Calu3 (cell line): ENCODE measurements at regions not wholly inside any gene's neighbourhood (a gene's known extent, or its start where the extent isn't known, plus 50 kb on each side); places are given as distances from the start of the nearest gene placed in this dataset.

Experiments
- BruUV-seq: library from RNA; stranded (reverse); fragments of 400-500 nt; replicated peaks from 2 replicates; lab custom pipeline; 2021; lab: Mats Ljungman, UMichigan
- CTCF ChIA-PET: fragments of 300-600 bp; sonication (Branson Sonifier 250); formaldehyde crosslinking; loops from one replicate; lab custom pipeline; 2022; ENCODE audit warnings: antibody characterized with exemption; lab: Charles Lee
- DNase-seq: peaks from one replicate; pipeline ENCODE4 v3.0.0; 2022
- H3K27ac Mint-ChIP-seq: one replicate; pipeline ENCODE4 v1.8.0; 2022; ENCODE audit warnings: mixed read lengths; ENCODE audit not compliant: unreplicated experiment
- H3K27me3 Mint-ChIP-seq: one replicate; pipeline ENCODE4 v1.8.0; 2022; ENCODE audit warnings: mixed read lengths; ENCODE audit not compliant: unreplicated experiment
- H3K36me3 Mint-ChIP-seq: one replicate; pipeline ENCODE4 v1.8.0; 2022; ENCODE audit warnings: mild to moderate bottlenecking, moderate library complexity, mixed read lengths; ENCODE audit not compliant: insufficient read depth, unreplicated experiment
- H3K4me1 Mint-ChIP-seq: one replicate; pipeline ENCODE4 v1.8.0; 2022; ENCODE audit warnings: mild to moderate bottlenecking, low read depth, mixed read lengths; ENCODE audit not compliant: unreplicated experiment
- H3K4me3 Mint-ChIP-seq: one replicate; pipeline ENCODE4 v1.8.0; 2022; ENCODE audit warnings: mild to moderate bottlenecking, low read depth, moderate library complexity, mixed read lengths; ENCODE audit not compliant: unreplicated experiment
- H3K9me3 Mint-ChIP-seq: one replicate; pipeline ENCODE4 v1.8.0; 2022; ENCODE audit warnings: low read depth, mixed read lengths; ENCODE audit not compliant: unreplicated experiment
- CTCF ChIP-seq: fragments of 200-600 bp; IDR thresholded peaks from one replicate; pipeline ENCODE4 v1.8.0; 2022; ENCODE audit warnings: antibody characterized with exemption; ENCODE audit not compliant: unreplicated experiment
- intact Hi-C: fragments of 100-400 bp; cut with micrococcal nuclease; formaldehyde crosslinking; loops from one replicate; pipeline ENCODE4 v1.10.0; 2022; ENCODE audit not compliant: unreplicated experiment

- TF ChIP-seq CTCF = no peak
- peaks cover 9% of the 10 kb centered on the region for H3K36me3 Mint-ChIP-seq
- peaks cover 76% of the 10 kb centered on the region for H3K4me1 Mint-ChIP-seq
- no peaks in the 10 kb centered on the region for H3K27me3 Mint-ChIP-seq
- no TSS peak for BruUV-seq
- intact Hi-C loops = no loop called here
- no peaks in the 10 kb centered on the region for H3K9me3 Mint-ChIP-seq
- DNase-seq = no peak
- peak overlapping the region; percentile 34 for H3K27ac Mint-ChIP-seq
- CTCF ChIA-PET = interaction anchor here (0.7 to 1.1 kb wide), 4 partner anchors 12 to 19 kb away, joined by 3 read pairs; no protein-coding TSS in a partner anchor
- no peak overlapping the region for H3K4me3 Mint-ChIP-seq
Observed at GRCh38 chr6:56744528-56744927, 101.8 kb upstream of the DST start.

- Mint-ChIP-seq H3K36me3 (peaks cover 6% of the 10 kb centered on the region), H3K4me1 (peaks cover 63% of the 10 kb centered on the region), H3K27me3 (no peaks in the 10 kb centered on the region), H3K27ac (peak overlapping the region; percentile 26), H3K9me3 (no peaks in the 10 kb centered on the region), H3K4me3 (peak overlapping the region; percentile 63)
- no TSS peak for BruUV-seq
- TF ChIP-seq CTCF = no peak
- no peak for DNase-seq
- CTCF ChIA-PET = no interaction called here
- intact Hi-C loops = no loop called here
Observed at GRCh38 chr6:56742122-56742791, 99.6 kb upstream of the DST start.

GRCh38 chr6:56741472-56741871, 98.8 kb upstream of the DST start:
- no peak for DNase-seq
- no TSS peak for BruUV-seq
- H3K27me3 Mint-ChIP-seq = no peaks in the 10 kb centered on the region
- no peak overlapping the region for H3K27ac Mint-ChIP-seq
- TF ChIP-seq CTCF = no peak
- intact Hi-C loops = no loop called here
- H3K36me3 Mint-ChIP-seq = peaks cover 6% of the 10 kb centered on the region
- CTCF ChIA-PET = no interaction called here
- H3K4me1 Mint-ChIP-seq = peaks cover 55% of the 10 kb centered on the region
- H3K4me3 Mint-ChIP-seq = no peak overlapping the region
- no peaks in the 10 kb centered on the region for H3K9me3 Mint-ChIP-seq

- CTCF ChIA-PET = interaction anchor here (1.2 kb wide), 1 partner anchor 11 kb away, joined by 3 read pairs; no protein-coding TSS in a partner anchor
- Mint-ChIP-seq H3K27ac (no peak overlapping the region), H3K9me3 (no peaks in the 10 kb centered on the region), H3K27me3 (no peaks in the 10 kb centered on the region), H3K36me3 (peaks cover 6% of the 10 kb centered on the region), H3K4me1 (peaks cover 53% of the 10 kb centered on the region), H3K4me3 (no peak overlapping the region)
- no peak for DNase-seq
- intact Hi-C loops = no loop called here
- no TSS peak for BruUV-seq
- TF ChIP-seq CTCF = no peak
Observed at GRCh38 chr6:56739836-56740815, 97.4 kb upstream of the DST start.
